A673 (cell line): ENCODE measurements at regions not wholly inside any gene's neighbourhood (a gene's known extent, or its start where the extent isn't known, plus 50 kb on each side); places are given as distances from the start of the nearest gene placed in this dataset.
A peak's percentile ranks its signal among the peaks of the same experiment; 100 is the strongest.
"Not testable (repeated sequence)": the region's sequence is repeated elsewhere in the genome, so short reads cannot be mapped to it uniquely, and the experiment has no call there.

ENCODE experiments used
- BruUV-seq: library from RNA; stranded (reverse); fragments of 400-500 nt; replicated peaks from 2 replicates; lab custom pipeline; 2021; lab: Mats Ljungman, UMichigan
- CTCF ChIA-PET: fragments of 300-600 bp; sonication (Branson Sonifier 250); formaldehyde crosslinking; loops from one replicate; lab custom pipeline; 2022; ENCODE audit warnings: antibody characterized with exemption; lab: Charles Lee
- POLR2A ChIA-PET: fragments of 300-600 bp; sonication (Branson Sonifier 250); formaldehyde crosslinking; loops from one replicate; lab custom pipeline; 2022; ENCODE audit warnings: antibody characterized with exemption; ENCODE audit not compliant: low non-redundant PET; lab: Charles Lee
- DNase-seq: peaks from one replicate; pipeline ENCODE4 v3.0.0-alpha.2; 2015; ENCODE audit warnings: low spot score
- H3K27ac ChIP-seq: fragments of 200-600 bp; sonication (generic); 2 replicates; pipeline ENCODE4 v1.5.1; 2016; ENCODE audit warnings: mixed run types, low read depth, mild to moderate bottlenecking, mixed read lengths, antibody characterized with exemption, low read length; ENCODE audit not compliant: poor library complexity, severe bottlenecking
- H3K27me3 ChIP-seq: fragments of 200-600 bp; sonication (generic); replicated peaks from 2 replicates; pipeline ENCODE4 v1.6.1; 2017; ENCODE audit warnings: mixed run types, low read depth, mild to moderate bottlenecking, mixed read lengths, antibody characterized with exemption, low read length; ENCODE audit not compliant: insufficient read depth, poor library complexity
- H3K36me3 ChIP-seq: fragments of 200-600 bp; sonication (generic); 2 replicates; pipeline ENCODE4 v1.6.1; 2016; ENCODE audit warnings: mixed run types, mild to moderate bottlenecking, mixed read lengths, antibody characterized with exemption, low read length; ENCODE audit not compliant: insufficient read depth, poor library complexity, severe bottlenecking
- H3K4me1 ChIP-seq: fragments of 200-600 bp; sonication (generic); 2 replicates; pipeline ENCODE4 v1.6.1; 2017; ENCODE audit warnings: mixed run types, mild to moderate bottlenecking, mixed read lengths, antibody characterized with exemption, low read length; ENCODE audit not compliant: insufficient read depth, poor library complexity, severe bottlenecking
- H3K4me3 ChIP-seq: fragments of 200-600 bp; sonication (generic); 2 replicates; pipeline ENCODE4 v1.5.1; 2016; ENCODE audit warnings: low read depth, mixed run types, mild to moderate bottlenecking, mixed read lengths, low read length; ENCODE audit not compliant: poor library complexity, severe bottlenecking
- H3K9me3 ChIP-seq: fragments of 200-600 bp; sonication (generic); 2 replicates; pipeline ENCODE4 v1.6.1; 2016; ENCODE audit warnings: mixed run types, low read depth, mild to moderate bottlenecking, mixed read lengths, antibody characterized with exemption, low read length; ENCODE audit not compliant: poor library complexity, severe bottlenecking
- EZH2 ChIP-seq: fragments of 200-600 bp; sonication (generic); IDR thresholded peaks from 2 replicates; pipeline ENCODE4 v1.6.1; 2017; ENCODE audit warnings: borderline replicate concordance, low read depth, mild to moderate bottlenecking, mixed read lengths, antibody characterized with exemption, low read length; ENCODE audit not compliant: poor library complexity, severe bottlenecking
- intact Hi-C: fragments of 100-400 bp; cut with micrococcal nuclease; formaldehyde crosslinking; loops from one replicate; pipeline ENCODE4 v1.10.0; 2022; ENCODE audit not compliant: unreplicated experiment
- TF ChIP-seq, protein P1 (sequence below): fragments of 300-800, 200-600 bp; sonication (generic); conservative IDR thresholded peaks from 2 replicates; pipeline ENCODE4 v1.5.1; 2017; ENCODE audit warnings: low read depth, mild to moderate bottlenecking, antibody characterized with exemption, low read length, moderate library complexity, mixed read lengths

GRCh38 chr5:167939686-167940085 is 351.8 kb upstream of the WWC1 start:
- BruUV-seq, result no TSS peak
- TF ChIP-seq EZH2, result no peak
- TF ChIP-seq, protein P1, sequence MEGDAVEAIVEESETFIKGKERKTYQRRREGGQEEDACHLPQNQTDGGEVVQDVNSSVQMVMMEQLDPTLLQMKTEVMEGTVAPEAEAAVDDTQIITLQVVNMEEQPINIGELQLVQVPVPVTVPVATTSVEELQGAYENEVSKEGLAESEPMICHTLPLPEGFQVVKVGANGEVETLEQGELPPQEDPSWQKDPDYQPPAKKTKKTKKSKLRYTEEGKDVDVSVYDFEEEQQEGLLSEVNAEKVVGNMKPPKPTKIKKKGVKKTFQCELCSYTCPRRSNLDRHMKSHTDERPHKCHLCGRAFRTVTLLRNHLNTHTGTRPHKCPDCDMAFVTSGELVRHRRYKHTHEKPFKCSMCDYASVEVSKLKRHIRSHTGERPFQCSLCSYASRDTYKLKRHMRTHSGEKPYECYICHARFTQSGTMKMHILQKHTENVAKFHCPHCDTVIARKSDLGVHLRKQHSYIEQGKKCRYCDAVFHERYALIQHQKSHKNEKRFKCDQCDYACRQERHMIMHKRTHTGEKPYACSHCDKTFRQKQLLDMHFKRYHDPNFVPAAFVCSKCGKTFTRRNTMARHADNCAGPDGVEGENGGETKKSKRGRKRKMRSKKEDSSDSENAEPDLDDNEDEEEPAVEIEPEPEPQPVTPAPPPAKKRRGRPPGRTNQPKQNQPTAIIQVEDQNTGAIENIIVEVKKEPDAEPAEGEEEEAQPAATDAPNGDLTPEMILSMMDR, result no peak
- H3K27ac ChIP-seq, result no peak overlapping the region
- peaks cover 30% of the 10 kb centered on the region for H3K4me1 ChIP-seq
- H3K27me3 ChIP-seq, result no peaks in the 10 kb centered on the region
- no peaks in the 10 kb centered on the region for H3K9me3 ChIP-seq
- ChIA-PET POLR2A (no interaction called here), CTCF (no interaction called here)
- DNase-seq, result no peak
- no peak overlapping the region for H3K4me3 ChIP-seq
- H3K36me3 ChIP-seq, result no peaks in the 10 kb centered on the region
- intact Hi-C loops, result no loop called here

- ChIA-PET POLR2A (no interaction called here), CTCF (no interaction called here)
- Histone ChIP-seq H3K4me3 (no peak overlapping the region), H3K27ac (peak overlapping the region; percentile 5), H3K27me3 (no peaks in the 10 kb centered on the region), H3K9me3 (no peaks in the 10 kb centered on the region), H3K36me3 (no peaks in the 10 kb centered on the region), H3K4me1 (peaks cover 37% of the 10 kb centered on the region)
- no peak for TF ChIP-seq EZH2
- TF ChIP-seq, protein P1, result no peak
- peak; percentile 35 for DNase-seq
- no TSS peak for BruUV-seq
- intact Hi-C loops, result no loop called here
Measured at GRCh38 chr5:167940911-167941310, 350.5 kb upstream of the WWC1 start.

DNA sequence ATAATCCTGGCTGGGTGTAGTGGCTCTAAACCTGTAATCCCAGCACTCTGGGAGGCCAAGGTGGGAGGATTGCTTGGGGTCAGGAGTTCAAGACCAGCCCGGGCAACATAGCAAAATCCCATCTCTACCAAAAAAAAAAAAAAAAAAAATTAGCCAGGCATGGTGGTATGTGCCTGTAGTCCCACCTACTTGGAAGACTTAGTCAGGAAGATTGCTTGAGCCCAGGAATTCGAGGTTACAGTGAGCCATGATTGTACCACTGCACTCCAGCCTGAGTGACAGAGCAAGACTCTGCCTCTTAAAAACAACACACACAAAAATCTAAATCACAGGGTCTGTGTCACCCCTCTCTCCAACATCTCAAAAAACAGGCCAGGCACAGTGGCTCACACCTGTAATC is 349.9 kb upstream of the WWC1 start:
- POLR2A ChIA-PET, H3K27me3 ChIP-seq, H3K27ac ChIP-seq, DNase-seq, H3K9me3 ChIP-seq, BruUV-seq, H3K4me3 ChIP-seq, intact Hi-C loops, H3K36me3 ChIP-seq, CTCF ChIA-PET: not testable (repeated sequence)
- H3K4me1 ChIP-seq, result peaks cover 37% of the 10 kb centered on the region

GRCh38 chr5:167943343-167943742 is 348.1 kb upstream of the WWC1 start:
- H3K9me3 ChIP-seq, result no peaks in the 10 kb centered on the region
- intact Hi-C loops, result no loop called here
- H3K36me3 ChIP-seq, result no peaks in the 10 kb centered on the region
- H3K27me3 ChIP-seq, result no peaks in the 10 kb centered on the region
- no TSS peak for BruUV-seq
- no peak overlapping the region for H3K4me3 ChIP-seq
- peaks cover 31% of the 10 kb centered on the region for H3K4me1 ChIP-seq
- CTCF ChIA-PET, result interaction anchor here (0.8 kb wide), 1 partner anchor 22 kb away, joined by 7 read pairs; no protein-coding TSS in a partner anchor
- POLR2A ChIA-PET, result no interaction called here
- no peak for DNase-seq
- TF ChIP-seq, protein P1, result no peak
- no peak for TF ChIP-seq EZH2
- no peak overlapping the region for H3K27ac ChIP-seq
